ENCODE measurements at regions not wholly inside any gene's neighbourhood (a gene's known extent, or its start where the extent isn't known, plus 50 kb on each side); places are given as distances from the start of the nearest gene placed in this dataset.

GRCh38 chr3:10625323-10625722 is 119.9 kb upstream of the ATP2B2 start:
- FAIRE-seq (no peak), DNase-seq (ENCODE audit: low read depth, low spot score) (no peak)
- no TSS peak for BruUV-seq (replicated peaks)
- H4K20me1 ChIP-seq (replicated peaks; ENCODE audit: control insufficient read depth, extremely low read depth, insufficient read depth, low read length): no peaks in the 10 kb centered on the region
- no peaks in the 10 kb centered on the region for H3K36me3 ChIP-seq (ENCODE audit: control insufficient read depth in 2 of 2, extremely low read depth in 1 of 2, insufficient read depth in 2 of 2, low read length in 2 of 2)
- no peak overlapping the region for H2AFZ ChIP-seq (ENCODE audit: low read depth, low read length)
- H3K79me2 ChIP-seq (ENCODE audit: control insufficient read depth, insufficient read depth, low read length): no peaks in the 10 kb centered on the region
- no peak for TF ChIP-seq CTCF (IDR thresholded peaks at IDR 0.05; ENCODE audit: extremely low read depth in 1 of 2, insufficient read depth in 1 of 2, low read depth in 1 of 2, low read length in 2 of 2)
- no peak for TF ChIP-seq JUN (IDR thresholded peaks at IDR 0.05; ENCODE audit: borderline replicate concordance, insufficient read depth, insufficient read length, low read depth)
- TF ChIP-seq, protein P1, sequence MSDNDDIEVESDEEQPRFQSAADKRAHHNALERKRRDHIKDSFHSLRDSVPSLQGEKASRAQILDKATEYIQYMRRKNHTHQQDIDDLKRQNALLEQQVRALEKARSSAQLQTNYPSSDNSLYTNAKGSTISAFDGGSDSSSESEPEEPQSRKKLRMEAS (IDR thresholded peaks at IDR 0.05; ENCODE audit: insufficient read depth, insufficient read length): no peak
- no peak for TF ChIP-seq MYC (IDR thresholded peaks at IDR 0.05; ENCODE audit: low read depth, low read length)
- no peak for TF ChIP-seq POLR2A (IDR thresholded peaks at IDR 0.05; ENCODE audit: low read depth, low read length)
- no peak for TF ChIP-seq FOS (IDR thresholded peaks at IDR 0.05; ENCODE audit: borderline replicate concordance, insufficient read depth, low read length)
- TF ChIP-seq EZH2 (IDR thresholded peaks at IDR 0.05; ENCODE audit: borderline replicate concordance, low read depth, low read length, severe bottlenecking): no peak
- TF ChIP-seq GATA2 (IDR thresholded peaks at IDR 0.05; ENCODE audit: insufficient read depth, insufficient read length, low read depth, low read length): no peak
- no peak for TF ChIP-seq POLR2AphosphoS5 (IDR thresholded peaks at IDR 0.05; ENCODE audit: insufficient read depth, low read depth, low read length)
- no peak overlapping the region for H3K4me3 ChIP-seq (replicated peaks in 1 of 3; ENCODE audit: insufficient read depth in 1 of 3, low read depth in 1 of 3, low read length in 3 of 3)
- H3K27me3 ChIP-seq (ENCODE audit: control insufficient read depth in 2 of 2, insufficient read depth in 2 of 2, low read length in 2 of 2): no peaks in the 10 kb centered on the region
- H3K4me2 ChIP-seq (ENCODE audit: insufficient read depth, low read length): no peak overlapping the region
- dilution Hi-C loops (cut with MboI; ENCODE audit: extremely low pct_ligation_motif_present, low sequenced_read_pairs): no loop called here
- no peak overlapping the region for H3K27ac ChIP-seq (ENCODE audit: insufficient read depth, low read depth, low read length)
- no peaks in the 10 kb centered on the region for H3K9me3 ChIP-seq (replicated peaks; ENCODE audit: control insufficient read depth, insufficient read depth, low read length)
- H3K4me1 ChIP-seq (ENCODE audit: control insufficient read depth, extremely low read depth, insufficient read depth, low read length): no peaks in the 10 kb centered on the region
- ChIA-PET POLR2A (no interaction called here), CTCF (no interaction called here)
- H3K9ac ChIP-seq (replicated peaks; ENCODE audit: extremely low read depth, insufficient read depth, low read length): no peak overlapping the region
- H3K9me1 ChIP-seq (replicated peaks; ENCODE audit: control insufficient read depth, extremely low read depth, insufficient read depth, low read length): no peaks in the 10 kb centered on the region
- intact Hi-C loops (cut with micrococcal nuclease): no loop called here
